IPS DF 6.9 (cell line): ENCODE measurements at regions not wholly inside any gene's neighbourhood (a gene's known extent, or its start where the extent isn't known, plus 50 kb on each side); places are given as distances from the start of the nearest gene placed in this dataset.

Experiments
- DNase-seq: peaks from one replicate; pipeline ENCODE4 v3.0.0-alpha.2; 2013; ENCODE audit warnings: low read depth, low spot score
- H3K27ac ChIP-seq: one replicate; pipeline ENCODE4 v1.5.1; 2013; ENCODE audit warnings: low read length, control low read depth
- H3K27me3 ChIP-seq: 2 replicates; pipeline ENCODE4 v1.6.1; 2013; ENCODE audit warnings: mild to moderate bottlenecking, low read length; ENCODE audit not compliant: control insufficient read depth, insufficient read depth
- H3K36me3 ChIP-seq: 2 replicates; pipeline ENCODE4 v1.6.1; 2013; ENCODE audit warnings: low read length; ENCODE audit not compliant: control insufficient read depth, insufficient read depth
- H3K4me1 ChIP-seq: 2 replicates; pipeline ENCODE4 v1.6.1; 2013; ENCODE audit warnings: low read length; ENCODE audit not compliant: control insufficient read depth, insufficient read depth
- H3K4me3 ChIP-seq: 2 replicates; pipeline ENCODE4 v1.5.1; 2013; ENCODE audit warnings: mild to moderate bottlenecking, low read length
- H3K9me3 ChIP-seq: 2 replicates; pipeline ENCODE4 v1.6.1; 2013; ENCODE audit warnings: low read length, inconsistent platforms; ENCODE audit not compliant: control insufficient read depth, insufficient read depth
- WGBS: extraction: QIAGEN DNeasy Blood & Tissue Kit; methylation state at CpG from one replicate; pipeline ENCODE4 v1.1.7; 2013; ENCODE audit warnings: mixed read lengths, missing lambda C conversion rate; ENCODE audit not compliant: insufficient read length, insufficient coverage; 5-methylcytosine and 5-hydroxymethylcytosine counted together

- Histone ChIP-seq H3K4me1 (no peaks in the 10 kb centered on the region), H3K36me3 (no peaks in the 10 kb centered on the region), H3K27me3 (no peaks in the 10 kb centered on the region), H3K4me3 (no peak overlapping the region), H3K27ac (no peak overlapping the region), H3K9me3 (no peaks in the 10 kb centered on the region)
- no peak for DNase-seq
These were observed 450.1 kb downstream of the GBE1 start for GRCh38 chr3:81311321-81311720.

GRCh38 chr3:81308306-81308705 is 453.1 kb downstream of the GBE1 start:
- H3K36me3 ChIP-seq: no peaks in the 10 kb centered on the region
- H3K27ac ChIP-seq: no peak overlapping the region
- H3K9me3 ChIP-seq: no peaks in the 10 kb centered on the region
- H3K27me3 ChIP-seq: no peaks in the 10 kb centered on the region
- DNase-seq: no peak
- H3K4me1 ChIP-seq: no peaks in the 10 kb centered on the region
- H3K4me3 ChIP-seq: no peak overlapping the region
- WGBS: no CpG with 5 or more reads among the region's 1 CpG

- H3K27me3 ChIP-seq: no peaks in the 10 kb centered on the region
- H3K36me3 ChIP-seq: no peaks in the 10 kb centered on the region
- no peaks in the 10 kb centered on the region for H3K9me3 ChIP-seq
- no peak for DNase-seq
- no peak overlapping the region for H3K27ac ChIP-seq
- no peak overlapping the region for H3K4me3 ChIP-seq
- WGBS: no CpG with 5 or more reads among the region's 1 CpG
- H3K4me1 ChIP-seq: no peaks in the 10 kb centered on the region
These were observed 454.2 kb downstream of the GBE1 start for GRCh38 chr3:81307221-81307620.

- no peak overlapping the region for H3K27ac ChIP-seq
- H3K4me1 ChIP-seq: no peaks in the 10 kb centered on the region
- DNase-seq: no peak
- H3K4me3 ChIP-seq: no peak overlapping the region
- no peaks in the 10 kb centered on the region for H3K9me3 ChIP-seq
- WGBS: no CpG with 5 or more reads among the region's 2 CpGs
- H3K36me3 ChIP-seq: no peaks in the 10 kb centered on the region
- H3K27me3 ChIP-seq: no peaks in the 10 kb centered on the region
These were observed 458.1 kb downstream of the GBE1 start for GRCh38 chr3:81303321-81303720.

- Histone ChIP-seq H3K4me1 (no peaks in the 10 kb centered on the region), H3K27me3 (no peaks in the 10 kb centered on the region), H3K36me3 (no peaks in the 10 kb centered on the region), H3K9me3 (no peaks in the 10 kb centered on the region), H3K27ac (no peak overlapping the region), H3K4me3 (no peak overlapping the region)
- peak; percentile 18 for DNase-seq
- no CpG with 5 or more reads among the region's 1 CpG for WGBS
These were observed 459.4 kb downstream of the GBE1 start for GRCh38 chr3:81302045-81302444.

GRCh38 chr3:81301230-81301629 is 460.2 kb downstream of the GBE1 start:
- Histone ChIP-seq H3K9me3 (no peaks in the 10 kb centered on the region), H3K4me1 (no peaks in the 10 kb centered on the region), H3K36me3 (no peaks in the 10 kb centered on the region), H3K4me3 (no peak overlapping the region), H3K27me3 (no peaks in the 10 kb centered on the region), H3K27ac (no peak overlapping the region)
- no peak for DNase-seq
- no CpG with 5 or more reads among the region's 1 CpG for WGBS

GRCh38 chr3:81300324-81300927 is 461.0 kb downstream of the GBE1 start:
- Histone ChIP-seq H3K4me1 (no peaks in the 10 kb centered on the region), H3K27me3 (no peaks in the 10 kb centered on the region), H3K9me3 (no peaks in the 10 kb centered on the region), H3K36me3 (no peaks in the 10 kb centered on the region), H3K27ac (no peak overlapping the region), H3K4me3 (no peak overlapping the region)
- WGBS: no CpG with 5 or more reads among the region's 8 CpGs
- DNase-seq: no peak

- H3K27ac ChIP-seq: no peak overlapping the region
- no peak overlapping the region for H3K4me3 ChIP-seq
- no peaks in the 10 kb centered on the region for H3K9me3 ChIP-seq
- no peak for DNase-seq
- no peaks in the 10 kb centered on the region for H3K27me3 ChIP-seq
- H3K4me1 ChIP-seq: no peaks in the 10 kb centered on the region
- H3K36me3 ChIP-seq: no peaks in the 10 kb centered on the region
- no CpG with 5 or more reads among the region's 3 CpGs for WGBS
These were observed 462.0 kb downstream of the GBE1 start for GRCh38 chr3:81299481-81299880.

- Histone ChIP-seq H3K27ac (no peak overlapping the region), H3K9me3 (no peaks in the 10 kb centered on the region), H3K36me3 (no peaks in the 10 kb centered on the region), H3K27me3 (no peaks in the 10 kb centered on the region), H3K4me3 (no peak overlapping the region), H3K4me1 (no peaks in the 10 kb centered on the region)
- DNase-seq: no peak
- WGBS: no CpG with 5 or more reads among the region's 1 CpG
These were observed 465.4 kb downstream of the GBE1 start for GRCh38 chr3:81295906-81296577.

GRCh38 chr3:81293156-81293555 is 468.3 kb downstream of the GBE1 start:
- no peaks in the 10 kb centered on the region for H3K36me3 ChIP-seq
- H3K4me3 ChIP-seq: no peak overlapping the region
- H3K27me3 ChIP-seq: no peaks in the 10 kb centered on the region
- no peaks in the 10 kb centered on the region for H3K9me3 ChIP-seq
- WGBS: no CpG with 5 or more reads among the region's 3 CpGs
- no peaks in the 10 kb centered on the region for H3K4me1 ChIP-seq
- H3K27ac ChIP-seq: no peak overlapping the region
- DNase-seq: no peak

- Histone ChIP-seq H3K36me3 (no peaks in the 10 kb centered on the region), H3K27ac (no peak overlapping the region), H3K27me3 (no peaks in the 10 kb centered on the region), H3K4me3 (no peak overlapping the region), H3K9me3 (no peaks in the 10 kb centered on the region), H3K4me1 (no peaks in the 10 kb centered on the region)
- DNase-seq: no peak
- WGBS: no CpG with 5 or more reads among the region's 1 CpG
These were observed 469.9 kb downstream of the GBE1 start for GRCh38 chr3:81291586-81291985.
